Prostate gland (tissue), 2 donors: ENCODE measurements at regions not wholly inside any gene's neighbourhood (a gene's known extent, or its start where the extent isn't known, plus 50 kb on each side); places are given as distances from the start of the nearest gene placed in this dataset.

Source experiments
- DNase-seq: peaks from one replicate; pipeline ENCODE4 v3.0.0-alpha.2; 2019; ENCODE audit warnings: low spot score
- H3K27ac ChIP-seq, 2 donors: fragments of 200-600 bp; sonication (generic); 2 replicates each; pipeline ENCODE4 v1.5.1; 2017 to 2019
- H3K27me3 ChIP-seq: fragments of 200-600 bp; sonication (generic); replicated peaks from 2 replicates; pipeline ENCODE4 v1.5.1; 2019; ENCODE audit not compliant: insufficient read depth
- H3K36me3 ChIP-seq, 2 donors: fragments of 200-600 bp; sonication (generic); 1 replicate in 1 of 2; 2 replicates in 1 of 2; pipeline versions ENCODE4 v1.5.1 to v1.8.1; 2017 to 2019
- H3K4me1 ChIP-seq: fragments of 200-600 bp; sonication (generic); replicated peaks from 2 replicates; pipeline ENCODE4 v1.5.1; 2019
- H3K4me3 ChIP-seq, 2 donors: fragments of 200-600 bp; sonication (generic); 2 replicates each; pipeline ENCODE4 v1.5.1; 2017 to 2019
- H3K9me3 ChIP-seq: fragments of 200-600 bp; sonication (generic); 2 replicates; pipeline ENCODE4 v1.5.1; 2017
- CTCF ChIP-seq, 4 experiments: fragments of 200-600 bp in 2 of 4; fragments of 450-650 bp in 2 of 4; sonication (generic) in 2 of 4; IDR thresholded peaks; 1 replicate in 3 of 4; 2 replicates in 1 of 4; pipeline ENCODE4 v1.5.1; 2016 to 2019; ENCODE audit warnings: antibody characterized with exemption in 4 of 4, mild to moderate bottlenecking in 2 of 4, moderate library complexity in 2 of 4
- POLR2A ChIP-seq: fragments of 450-650 bp; IDR thresholded peaks from one replicate; pipeline ENCODE4 v1.6.1; 2016; ENCODE audit warnings: antibody characterized with exemption, mild to moderate bottlenecking
- POLR2AphosphoS5 ChIP-seq: sonication (generic); formaldehyde crosslinking; IDR thresholded peaks from one replicate; pipeline ENCODE4 v1.6.1; 2017; ENCODE audit warnings: antibody characterized with exemption
- WGBS: methylation state at CpG from one replicate; pipeline ENCODE4 v1.1.5; 2018; 5-methylcytosine and 5-hydroxymethylcytosine counted together
- intact Hi-C: fragments of 100-400 bp; cut with DNase I; formaldehyde crosslinking; loops from one replicate; pipeline ENCODE4 v1.14.2; 2022

GRCh38 chr17:77499699-77500435 lies 359.1 kb downstream of the SEC14L1 start:
- 92% methylated on average over 10 of the region's 14 CpGs for WGBS
- intact Hi-C loops: loop anchor here (10.0 kb wide), 1 partner anchor 415 kb away; no protein-coding TSS in a partner anchor

GRCh38 chr17:77501101-77501566 lies 360.4 kb downstream of the SEC14L1 start:
- H3K36me3 ChIP-seq: no peaks in the 10 kb centered on the region
- no peaks in the 10 kb centered on the region for H3K4me1 ChIP-seq
- H3K9me3 ChIP-seq: no peaks in the 10 kb centered on the region
- no peak overlapping the region for H3K4me3 ChIP-seq
- intact Hi-C loops: no loop called here
- WGBS: 94% methylated on average over 12 of the region's 12 CpGs
- H3K27me3 ChIP-seq: no peaks in the 10 kb centered on the region
- no peak overlapping the region for H3K27ac ChIP-seq
- no peak for DNase-seq
- TF ChIP-seq CTCF (IDR thresholded peaks at IDR 0.05): peak in 2 of 4 experiments; percentile 21 to 30
- no peak for TF ChIP-seq POLR2A

More at GRCh38 chr17:77499699-77500435, 359.1 kb downstream of the SEC14L1 start:
- Histone ChIP-seq H3K4me1 (no peaks in the 10 kb centered on the region), H3K9me3 (no peaks in the 10 kb centered on the region), H3K27me3 (no peaks in the 10 kb centered on the region), H3K36me3 (no peaks in the 10 kb centered on the region), H3K4me3 (no peak overlapping the region), H3K27ac (no peak overlapping the region)
- no peak for TF ChIP-seq POLR2AphosphoS5
- no peak for TF ChIP-seq CTCF (IDR thresholded peaks at IDR 0.05)
- no peak for TF ChIP-seq POLR2A
- no peak for DNase-seq

- intact Hi-C loops: no loop called here
- Histone ChIP-seq H3K4me1 (no peaks in the 10 kb centered on the region), H3K4me3 (no peak overlapping the region), H3K9me3 (no peaks in the 10 kb centered on the region), H3K36me3 (no peaks in the 10 kb centered on the region), H3K27ac (no peak overlapping the region), H3K27me3 (no peaks in the 10 kb centered on the region)
- TF ChIP-seq CTCF (IDR thresholded peaks at IDR 0.05): no peak
- TF ChIP-seq POLR2AphosphoS5: no peak
- TF ChIP-seq POLR2A: no peak
- no peak for DNase-seq
- 83% methylated on average over 16 of the region's 16 CpGs for WGBS
Observed at GRCh38 chr17:77501751-77502625, 361.2 kb downstream of the SEC14L1 start.

- Histone ChIP-seq H3K4me3 (no peak overlapping the region), H3K9me3 (no peaks in the 10 kb centered on the region), H3K27ac (no peak overlapping the region), H3K27me3 (no peaks in the 10 kb centered on the region), H3K4me1 (no peaks in the 10 kb centered on the region), H3K36me3 (no peaks in the 10 kb centered on the region)
- TF ChIP-seq POLR2AphosphoS5 (no peak), CTCF (IDR thresholded peaks at IDR 0.05) (no peak), POLR2A (no peak)
- WGBS: 88% methylated on average over 13 of the region's 13 CpGs
- DNase-seq: no peak
- intact Hi-C loops: no loop called here
Observed at GRCh38 chr17:77502626-77503292, 362.0 kb downstream of the SEC14L1 start.
